SU-DHL-6 (cell line): ENCODE measurements at regions not wholly inside any gene's neighbourhood (a gene's known extent, or its start where the extent isn't known, plus 50 kb on each side); places are given as distances from the start of the nearest gene placed in this dataset.

ENCODE experiments used
- EZH2phosphoT487 ChIP-seq: fragments of 200-600 bp; sonication (generic), shearing (Covaris generic); conservative IDR thresholded peaks from 2 replicates; pipeline ENCODE4 v1.6.1; 2018; ENCODE audit warnings: mild to moderate bottlenecking, antibody characterized with exemption, low read length, moderate library complexity, mixed read lengths
- TF ChIP-seq, protein P1 (sequence below): fragments of 200-600 bp; sonication (generic); IDR thresholded peaks from one replicate; pipeline ENCODE4 v1.5.1; 2017; ENCODE audit warnings: antibody characterized with exemption, mild to moderate bottlenecking, low read length, moderate library complexity; ENCODE audit not compliant: insufficient read depth, poor library complexity, severe bottlenecking

DNA sequence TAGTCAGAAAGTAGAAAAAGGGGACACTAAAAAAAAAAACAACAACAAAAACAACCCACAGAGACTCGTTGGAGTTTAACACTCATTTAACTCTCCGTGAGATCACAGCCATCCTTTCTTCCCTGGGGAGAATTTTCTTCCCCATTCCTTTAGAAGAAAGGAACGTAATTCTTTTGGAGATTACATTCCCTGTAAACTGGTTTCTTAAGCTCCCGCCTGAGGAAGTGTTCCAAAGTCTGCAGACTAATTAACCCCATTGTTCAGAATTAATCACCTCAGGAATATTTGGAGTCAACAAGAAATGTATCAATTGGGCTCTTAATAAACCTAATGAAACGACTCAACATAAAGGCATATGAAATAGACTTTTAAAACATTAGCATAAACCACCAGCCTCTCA lies 228.2 kb upstream of the CSF3R start:
- TF ChIP-seq, protein P1, sequence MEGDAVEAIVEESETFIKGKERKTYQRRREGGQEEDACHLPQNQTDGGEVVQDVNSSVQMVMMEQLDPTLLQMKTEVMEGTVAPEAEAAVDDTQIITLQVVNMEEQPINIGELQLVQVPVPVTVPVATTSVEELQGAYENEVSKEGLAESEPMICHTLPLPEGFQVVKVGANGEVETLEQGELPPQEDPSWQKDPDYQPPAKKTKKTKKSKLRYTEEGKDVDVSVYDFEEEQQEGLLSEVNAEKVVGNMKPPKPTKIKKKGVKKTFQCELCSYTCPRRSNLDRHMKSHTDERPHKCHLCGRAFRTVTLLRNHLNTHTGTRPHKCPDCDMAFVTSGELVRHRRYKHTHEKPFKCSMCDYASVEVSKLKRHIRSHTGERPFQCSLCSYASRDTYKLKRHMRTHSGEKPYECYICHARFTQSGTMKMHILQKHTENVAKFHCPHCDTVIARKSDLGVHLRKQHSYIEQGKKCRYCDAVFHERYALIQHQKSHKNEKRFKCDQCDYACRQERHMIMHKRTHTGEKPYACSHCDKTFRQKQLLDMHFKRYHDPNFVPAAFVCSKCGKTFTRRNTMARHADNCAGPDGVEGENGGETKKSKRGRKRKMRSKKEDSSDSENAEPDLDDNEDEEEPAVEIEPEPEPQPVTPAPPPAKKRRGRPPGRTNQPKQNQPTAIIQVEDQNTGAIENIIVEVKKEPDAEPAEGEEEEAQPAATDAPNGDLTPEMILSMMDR = no peak
- no peak for TF ChIP-seq EZH2phosphoT487
